Spinal cord (tissue), 9 donors: ENCODE measurements at regions not wholly inside any gene's neighbourhood (a gene's known extent, or its start where the extent isn't known, plus 50 kb on each side); places are given as distances from the start of the nearest gene placed in this dataset.
A peak's percentile ranks its signal among the peaks of the same experiment; 100 is the strongest.

ENCODE experiments used
- DNase-seq, 6 donors: peaks; one replicate each; pipeline versions ENCODE4 v3.0.0 to v3.0.0-alpha.2; 2013 to 2015; ENCODE audit warnings: low spot score in 6 of 6, low read depth in 4 of 6
- H3K27ac ChIP-seq: one replicate; pipeline ENCODE4 v1.5.1; 2013; ENCODE audit warnings: low read depth, low read length, control low read depth
- H3K27me3 ChIP-seq: one replicate; pipeline ENCODE4 v1.6.1; 2013; ENCODE audit warnings: low read length; ENCODE audit not compliant: control insufficient read depth, insufficient read depth
- H3K36me3 ChIP-seq: one replicate; pipeline ENCODE4 v1.6.1; 2013; ENCODE audit warnings: low read length; ENCODE audit not compliant: control insufficient read depth, insufficient read depth
- H3K4me1 ChIP-seq: one replicate; pipeline ENCODE4 v1.6.1; 2013; ENCODE audit warnings: low read length; ENCODE audit not compliant: control insufficient read depth, insufficient read depth
- H3K4me3 ChIP-seq: one replicate; pipeline ENCODE4 v1.5.1; 2013; ENCODE audit warnings: low read depth, low read length, control low read depth
- H3K9me3 ChIP-seq: one replicate; pipeline ENCODE4 v1.6.1; 2013; ENCODE audit warnings: low read length; ENCODE audit not compliant: control insufficient read depth, insufficient read depth
- WGBS: methylation state at CpG from one replicate; pipeline ENCODE4 v1.1.5; 2013; ENCODE audit warnings: missing lambda C conversion rate; ENCODE audit not compliant: insufficient coverage; 5-methylcytosine and 5-hydroxymethylcytosine counted together
- donor health status: healthy.

DNA sequence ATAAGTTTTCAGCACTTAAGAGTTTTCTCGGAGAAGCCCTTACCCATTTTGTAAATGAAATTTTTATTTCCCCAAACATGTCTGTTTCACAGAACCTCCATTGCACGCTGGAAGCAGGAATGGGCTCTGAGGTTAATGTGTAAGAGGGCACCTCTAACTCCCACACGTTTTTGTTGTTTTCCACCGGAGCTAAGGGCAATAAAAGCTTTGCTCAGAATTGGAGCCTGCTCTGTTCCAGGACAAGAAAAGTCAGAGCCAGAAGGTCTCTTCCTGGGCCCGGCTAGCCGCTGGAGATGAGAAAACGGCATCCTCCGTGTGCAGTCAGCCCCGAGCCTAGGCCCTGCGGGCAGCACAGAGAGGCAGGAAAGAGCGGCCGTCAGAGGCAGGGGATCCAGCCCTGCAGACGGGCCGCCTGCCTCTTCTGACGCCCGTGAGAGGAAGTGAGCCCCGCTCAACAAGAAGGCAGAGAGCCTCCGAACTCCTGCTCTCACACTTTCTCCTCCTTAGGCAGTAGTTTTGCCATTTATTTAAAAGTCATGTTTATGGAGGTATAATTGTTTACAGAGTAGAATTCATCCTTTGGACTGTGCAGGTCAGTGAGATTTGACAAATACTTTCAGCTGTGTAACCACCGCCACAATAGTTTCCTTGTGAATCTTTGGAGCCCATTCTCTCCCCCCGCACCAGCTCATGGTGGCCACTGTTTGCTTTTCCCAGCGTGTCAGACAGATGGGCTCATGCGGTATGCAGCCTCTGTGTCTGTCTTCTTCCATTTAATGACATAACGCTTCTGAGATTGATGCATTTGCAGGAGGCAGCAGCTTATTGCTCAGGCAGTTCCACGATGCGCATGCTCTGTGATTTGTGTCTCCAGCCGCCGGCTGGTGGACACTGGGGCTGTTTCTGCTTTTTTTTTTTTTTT lies 117.3 kb downstream of the GALR1 start:
- no peaks in the 10 kb centered on the region for H3K36me3 ChIP-seq
- DNase-seq: peak; percentile 51 to 91 (median 63)
- 7% methylated on average over 24 of the region's 27 CpGs for WGBS
- H3K4me3 ChIP-seq: peak overlapping the region; percentile 22
- H3K9me3 ChIP-seq: no peaks in the 10 kb centered on the region
- peaks cover 12% of the 10 kb centered on the region for H3K4me1 ChIP-seq
- H3K27ac ChIP-seq: peak overlapping the region; percentile 72
- no peaks in the 10 kb centered on the region for H3K27me3 ChIP-seq

DNA sequence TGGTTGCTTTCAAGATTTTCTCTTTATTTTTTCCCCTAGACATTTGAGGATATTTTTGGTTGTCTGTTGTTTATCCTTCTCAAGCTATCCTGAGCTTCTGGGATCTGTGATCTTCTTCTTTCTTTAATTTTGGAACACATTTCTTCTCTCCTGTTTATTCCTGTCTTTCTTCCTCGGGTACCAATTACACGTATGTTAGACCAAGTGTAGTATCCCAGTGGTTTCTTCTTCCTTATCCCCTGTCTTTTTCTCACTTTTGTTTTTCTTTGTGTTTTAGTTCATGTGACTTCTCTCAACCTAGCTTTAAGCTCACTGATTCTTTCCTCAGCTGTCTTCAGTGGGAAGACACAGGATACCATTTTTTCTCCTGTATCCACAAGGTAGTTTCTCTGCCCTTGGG lies 120.0 kb downstream of the GALR1 start:
- no peak overlapping the region for H3K27ac ChIP-seq
- H3K27me3 ChIP-seq: no peaks in the 10 kb centered on the region
- 100% methylated on average over 1 of the region's 2 CpGs for WGBS
- no peak overlapping the region for H3K4me3 ChIP-seq
- DNase-seq: no peak
- no peaks in the 10 kb centered on the region for H3K36me3 ChIP-seq
- H3K4me1 ChIP-seq: peaks cover 15% of the 10 kb centered on the region
- H3K9me3 ChIP-seq: no peaks in the 10 kb centered on the region

DNA sequence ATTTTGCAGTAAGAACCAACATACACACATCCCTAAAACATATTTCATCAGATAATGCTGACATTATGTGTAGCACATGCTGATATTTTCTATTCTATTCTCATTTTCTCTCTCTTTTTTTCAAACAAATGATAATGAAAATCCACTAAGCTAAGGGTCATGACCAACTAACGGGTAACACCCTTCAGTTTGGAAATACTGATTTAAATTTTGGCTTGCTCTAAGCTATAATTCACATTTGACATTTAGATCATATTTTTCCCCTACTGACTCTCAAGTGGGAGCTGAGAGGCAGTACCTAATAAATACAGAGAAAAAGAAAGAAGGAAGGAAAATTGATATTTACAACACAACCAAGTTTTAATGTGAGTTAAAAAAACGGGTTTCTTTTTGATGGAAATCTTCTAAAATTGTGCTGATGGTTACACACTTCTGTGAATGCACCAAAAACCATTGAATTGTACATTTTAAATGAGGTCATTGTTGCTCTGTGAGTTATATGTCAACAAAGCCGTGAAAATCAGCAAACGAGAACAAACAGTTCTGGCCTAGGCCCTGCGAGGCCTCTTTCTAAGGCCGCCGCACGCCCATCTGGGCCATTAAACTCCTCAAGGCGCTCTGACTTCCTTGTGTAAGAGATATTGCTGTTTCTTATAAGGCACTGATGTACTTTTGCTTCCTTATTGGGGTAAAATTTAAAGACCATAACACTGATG lies 124.2 kb downstream of the GALR1 start:
- DNase-seq: peak in 1 of 6 donors; percentile 41
- Histone ChIP-seq H3K9me3 (no peaks in the 10 kb centered on the region), H3K4me3 (no peak overlapping the region), H3K27ac (no peak overlapping the region), H3K27me3 (no peaks in the 10 kb centered on the region), H3K36me3 (no peaks in the 10 kb centered on the region), H3K4me1 (peaks cover 8% of the 10 kb centered on the region)
- 27% methylated on average over 2 of the region's 9 CpGs for WGBS

DNA sequence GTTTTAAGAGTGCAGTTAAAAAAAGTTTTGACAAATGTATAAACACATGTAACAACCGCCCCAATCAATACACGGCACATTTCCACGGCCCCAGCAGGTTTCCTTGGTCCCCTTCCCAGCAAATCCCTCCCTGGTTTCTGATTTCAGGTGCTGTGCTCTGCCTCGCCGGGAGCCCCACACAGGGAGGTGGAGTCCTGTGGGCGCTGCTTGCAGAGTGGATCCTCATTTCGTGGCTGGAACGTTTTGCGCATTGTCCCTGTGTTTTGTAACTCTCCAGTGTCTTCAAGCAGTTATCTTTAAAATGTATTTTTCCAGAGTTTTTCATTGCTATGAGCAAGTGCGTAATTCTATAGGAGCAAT lies 124.8 kb downstream of the GALR1 start:
- no peak for DNase-seq
- Histone ChIP-seq H3K4me1 (peaks cover 8% of the 10 kb centered on the region), H3K36me3 (no peaks in the 10 kb centered on the region), H3K27ac (no peak overlapping the region), H3K9me3 (no peaks in the 10 kb centered on the region), H3K4me3 (no peak overlapping the region), H3K27me3 (no peaks in the 10 kb centered on the region)
- WGBS: 75% methylated on average over 6 of the region's 10 CpGs

DNA sequence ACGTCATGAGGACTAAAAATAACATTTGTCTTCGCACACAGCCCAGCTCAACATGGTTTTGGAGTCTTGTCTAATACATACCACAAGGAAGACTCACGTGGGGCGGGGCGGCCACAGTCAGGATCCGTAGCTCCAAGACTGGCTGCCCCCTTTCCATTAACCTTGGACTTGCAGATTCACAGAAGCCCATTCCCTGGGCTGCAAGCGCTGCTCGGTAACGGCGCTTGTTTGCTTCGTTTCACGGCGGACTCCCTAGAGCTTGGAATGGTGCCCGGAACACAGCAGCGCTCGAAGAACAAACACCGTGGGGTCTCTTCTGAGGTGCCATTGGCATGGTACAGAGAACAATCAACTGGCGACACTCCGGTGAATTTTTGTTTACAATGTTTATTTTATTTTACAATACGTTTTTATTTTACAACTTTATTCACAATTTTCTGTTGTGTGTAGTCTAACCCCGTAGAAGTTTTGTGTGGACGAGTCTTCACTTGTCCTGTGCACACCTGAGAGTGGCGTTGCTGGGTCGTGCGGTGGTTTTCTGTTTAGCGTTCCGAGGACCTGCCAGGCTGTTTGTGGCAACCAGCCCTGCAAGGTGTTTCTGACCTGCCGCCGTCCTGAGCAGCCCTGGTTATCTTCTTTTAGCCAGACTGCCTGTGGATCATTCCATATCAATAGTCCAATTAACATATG lies 126.5 kb downstream of the GALR1 start:
- 60% methylated on average over 16 of the region's 29 CpGs for WGBS
- Histone ChIP-seq H3K27me3 (no peaks in the 10 kb centered on the region), H3K27ac (no peak overlapping the region), H3K4me3 (no peak overlapping the region), H3K9me3 (no peaks in the 10 kb centered on the region), H3K36me3 (no peaks in the 10 kb centered on the region), H3K4me1 (peaks cover 8% of the 10 kb centered on the region)
- DNase-seq: peak in 2 of 6 donors; percentile 28 to 40

DNA sequence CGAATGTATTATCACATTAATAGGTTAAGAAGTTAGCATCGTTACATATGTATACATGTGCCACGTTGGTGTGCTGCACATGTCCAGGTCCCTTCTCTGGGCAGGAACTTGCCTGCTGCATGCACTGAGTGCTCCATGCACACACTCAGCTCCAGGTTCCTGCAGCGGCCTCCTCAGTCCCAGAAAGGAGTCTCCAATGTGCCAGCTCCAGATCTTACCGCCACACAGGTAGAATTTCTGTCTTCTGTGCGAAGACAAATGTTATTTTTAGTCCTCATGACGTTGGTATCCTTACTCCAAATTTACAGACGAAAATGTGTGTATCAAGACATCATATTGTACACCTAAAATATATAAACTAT lies 127.1 kb downstream of the GALR1 start:
- WGBS: 83% methylated on average over 4 of the region's 8 CpGs
- H3K27ac ChIP-seq: no peak overlapping the region

DNA sequence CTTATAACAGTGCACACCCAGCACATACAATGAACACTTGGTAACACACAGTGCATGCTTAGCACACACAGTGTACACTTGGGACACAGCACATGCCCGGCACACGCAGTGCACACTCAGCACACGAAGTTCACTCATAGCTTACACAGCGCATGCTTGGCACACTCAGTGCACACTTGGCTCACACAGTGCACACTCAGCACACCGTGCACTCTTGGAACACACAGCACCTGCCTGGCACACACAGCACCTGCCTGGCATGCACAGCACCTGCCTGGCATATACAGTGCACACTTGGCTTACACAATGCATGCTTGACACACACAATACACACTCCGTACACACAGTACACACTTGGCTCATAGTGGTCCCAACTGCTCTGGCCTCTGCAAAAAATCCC lies 128.2 kb downstream of the GALR1 start:
- Histone ChIP-seq H3K4me1 (peaks cover 8% of the 10 kb centered on the region), H3K27ac (no peak overlapping the region), H3K27me3 (no peaks in the 10 kb centered on the region), H3K4me3 (no peak overlapping the region), H3K9me3 (no peaks in the 10 kb centered on the region), H3K36me3 (no peaks in the 10 kb centered on the region)
- WGBS: 86% methylated on average over 6 of the region's 6 CpGs
- DNase-seq: no peak

More for the DNA sequence above, 127.1 kb downstream of the GALR1 start:
- no peak overlapping the region for H3K4me3 ChIP-seq
- H3K9me3 ChIP-seq: no peaks in the 10 kb centered on the region
- H3K4me1 ChIP-seq: peaks cover 8% of the 10 kb centered on the region
- DNase-seq: no peak
- no peaks in the 10 kb centered on the region for H3K27me3 ChIP-seq
- no peaks in the 10 kb centered on the region for H3K36me3 ChIP-seq

DNA sequence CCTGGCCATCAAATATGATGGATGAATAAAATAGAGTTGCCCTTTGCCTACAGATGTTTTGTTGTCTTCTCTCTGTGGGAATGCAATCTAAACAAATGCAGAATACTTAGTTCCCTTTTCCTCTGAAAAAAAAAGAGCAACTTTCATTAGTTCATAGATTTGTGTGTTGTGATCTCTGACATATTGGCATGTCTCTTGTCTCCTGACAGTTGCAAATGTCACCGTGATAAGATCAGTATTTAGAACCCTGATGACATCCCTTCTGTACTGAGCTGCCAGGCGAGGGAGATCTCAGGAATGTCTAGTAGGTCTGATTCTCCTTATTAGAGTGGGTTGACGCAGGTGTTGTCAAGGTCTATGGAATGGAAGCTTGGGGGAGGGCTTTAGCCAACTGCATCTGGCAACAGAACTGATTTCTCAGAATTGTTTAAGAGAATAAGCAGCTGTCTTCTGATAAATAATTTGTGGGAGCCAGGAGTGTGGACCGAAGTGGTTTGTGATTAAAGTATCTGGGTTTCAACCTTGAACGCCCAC lies 130.4 kb downstream of the GALR1 start:
- Histone ChIP-seq H3K4me3 (no peak overlapping the region), H3K9me3 (no peaks in the 10 kb centered on the region), H3K27ac (no peak overlapping the region), H3K4me1 (peaks cover 5% of the 10 kb centered on the region), H3K27me3 (no peaks in the 10 kb centered on the region), H3K36me3 (no peaks in the 10 kb centered on the region)
- WGBS: 82% methylated on average over 4 of the region's 5 CpGs
- no peak for DNase-seq

DNA sequence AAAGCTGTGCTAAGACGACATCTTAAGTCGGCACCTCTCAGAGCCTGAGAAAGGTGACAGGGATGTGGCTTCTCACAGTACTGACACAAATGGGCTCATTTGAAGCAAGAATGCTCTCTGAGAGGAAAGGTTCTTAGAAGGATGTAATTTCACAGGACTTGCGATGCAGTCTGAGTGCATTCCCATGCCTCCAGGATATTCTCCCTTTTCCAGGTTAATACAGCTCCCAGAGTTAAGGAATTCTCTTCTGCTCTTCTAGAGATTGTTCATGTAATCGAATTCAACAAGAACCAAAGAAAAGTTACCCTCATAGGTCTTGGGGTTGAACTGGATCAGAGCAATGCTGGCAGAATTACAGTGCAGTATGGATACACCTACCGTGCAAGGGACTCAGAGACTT lies 131.0 kb downstream of the GALR1 start:
- 77% methylated on average over 2 of the region's 5 CpGs for WGBS
- Histone ChIP-seq H3K27me3 (no peaks in the 10 kb centered on the region), H3K36me3 (no peaks in the 10 kb centered on the region), H3K4me1 (peaks cover 5% of the 10 kb centered on the region), H3K27ac (no peak overlapping the region), H3K9me3 (no peaks in the 10 kb centered on the region), H3K4me3 (no peak overlapping the region)
- no peak for DNase-seq
